ENCODE measurements at regions not wholly inside any gene's neighbourhood (a gene's known extent, or its start where the extent isn't known, plus 50 kb on each side); places are given as distances from the start of the nearest gene placed in this dataset.

DNA sequence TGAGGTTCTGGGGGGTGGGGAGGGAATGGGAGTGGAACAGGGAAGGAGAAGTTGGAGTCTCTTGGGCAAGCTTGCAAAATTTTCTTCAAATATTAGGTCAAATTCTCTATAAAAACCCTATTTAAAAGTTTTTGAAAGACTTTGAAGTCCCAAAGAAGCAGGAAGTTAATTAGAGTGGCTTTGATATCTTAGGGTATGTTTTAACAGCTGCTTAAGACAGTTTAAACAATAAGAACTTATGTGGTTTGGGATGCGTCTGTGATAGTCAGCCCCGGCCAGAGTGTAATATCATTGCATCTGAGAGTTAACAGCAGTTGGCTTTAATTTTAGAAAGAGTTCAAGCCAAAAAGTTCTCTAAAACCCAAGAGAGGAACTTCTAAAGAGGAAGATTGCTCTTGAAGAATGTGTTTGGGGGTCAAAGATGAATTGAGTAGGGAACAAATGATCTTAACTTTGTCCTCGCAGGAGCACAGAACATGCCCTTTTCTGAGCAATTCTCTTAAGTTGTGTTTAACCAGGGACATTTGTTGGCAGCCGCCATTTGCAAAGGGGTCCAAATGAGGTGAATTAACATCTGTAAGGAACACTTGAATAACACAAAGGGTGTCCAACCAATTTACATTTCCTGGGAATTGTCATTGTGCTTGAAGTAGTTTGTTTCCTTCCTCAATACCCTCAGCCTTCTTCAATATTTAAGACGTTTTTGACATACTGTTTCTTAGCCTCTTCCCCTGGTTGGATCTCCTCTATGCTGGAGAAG is 182.4 kb downstream of the PTEN start:
- no peak overlapping the region for H3K27ac ChIP-seq (replicated peaks; ENCODE audit: low read length)
- no peak overlapping the region for H3K4me2 ChIP-seq (ENCODE audit: insufficient read depth, low read length, poor library complexity, severe bottlenecking)
- no peak overlapping the region for H3K4me3 ChIP-seq (ENCODE audit: low read length in 2 of 2)
- H4K91ac ChIP-seq (ENCODE audit: low read depth, low read length, poor library complexity): no peak overlapping the region
- WGBS, 2 donors (ENCODE audit: extremely low coverage in 2 of 2, insufficient read length in 2 of 2, insufficient replicate concordance in 1 of 2): no CpG with 5 or more reads among the region's 5 CpGs
- H3K14ac ChIP-seq (ENCODE audit: low read length): no peak overlapping the region
- H3K27me3 ChIP-seq (ENCODE audit: control insufficient read depth in 3 of 3, insufficient read depth in 3 of 3, low read depth in 1 of 3, low read length in 3 of 3): no peaks in the 10 kb centered on the region
- H3K4ac ChIP-seq (ENCODE audit: low read length): no peak overlapping the region
- no peaks in the 10 kb centered on the region for H3K4me1 ChIP-seq (ENCODE audit: control insufficient read depth in 2 of 2, insufficient read depth in 1 of 2, low read depth in 1 of 2, low read length in 2 of 2)
- H3K79me1 ChIP-seq (ENCODE audit: low read depth, low read length): peaks cover 3% of the 10 kb centered on the region
- H3K9ac ChIP-seq (ENCODE audit: low read depth, low read length, poor library complexity): no peak overlapping the region
- H2BK12ac ChIP-seq (ENCODE audit: low read length): no peak overlapping the region
- no peak for DNase-seq (ENCODE audit: low spot score)
- no peaks in the 10 kb centered on the region for H3K36me3 ChIP-seq (replicated peaks in 1 of 2; ENCODE audit: control insufficient read depth in 2 of 2, insufficient read depth in 2 of 2, low read length in 2 of 2)
- no peak overlapping the region for H2BK5ac ChIP-seq (ENCODE audit: low read length)
- no peak overlapping the region for H3K18ac ChIP-seq (ENCODE audit: low read length)
- H2AFZ ChIP-seq (ENCODE audit: low read length): no peak overlapping the region
- no peak overlapping the region for H3K23ac ChIP-seq (ENCODE audit: low read depth, low read length, poor library complexity)
- H2BK15ac ChIP-seq (ENCODE audit: low read length): no peak overlapping the region
- H4K8ac ChIP-seq (ENCODE audit: low read depth, low read length): no peak overlapping the region
- H2AK5ac ChIP-seq (ENCODE audit: low read depth, low read length): no peak overlapping the region
- H3K9me3 ChIP-seq (replicated peaks in 1 of 2; ENCODE audit: control insufficient read depth in 2 of 2, insufficient read depth in 1 of 2, low read depth in 1 of 2, low read length in 2 of 2): no peaks in the 10 kb centered on the region
- H2BK120ac ChIP-seq (ENCODE audit: low read depth, low read length): no peak overlapping the region

DNA sequence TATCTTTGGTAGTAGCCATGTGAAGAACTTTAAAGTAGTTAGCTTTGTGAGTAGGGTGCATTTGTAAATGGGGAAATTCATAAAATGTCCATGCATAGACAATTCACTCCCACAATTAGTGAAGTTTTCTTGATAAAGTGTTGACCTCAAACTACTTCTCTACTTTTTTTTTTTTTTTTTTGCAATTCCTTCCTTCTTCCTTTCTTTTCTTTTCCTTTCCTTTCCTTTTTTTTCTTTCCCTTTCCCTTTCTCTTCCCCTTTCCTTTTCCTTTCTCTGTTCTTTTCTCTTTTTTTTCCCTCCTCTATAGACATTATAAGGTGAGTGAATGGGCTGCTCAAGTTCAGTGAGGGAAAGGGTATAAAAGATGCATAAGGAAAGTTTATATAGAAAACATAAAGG is 184.2 kb downstream of the PTEN start:
- Histone ChIP-seq H3K23ac (ENCODE audit: low read depth, low read length, poor library complexity) (no peak overlapping the region), H3K27ac (replicated peaks; ENCODE audit: low read length) (no peak overlapping the region), H3K4me1 (ENCODE audit: control insufficient read depth in 2 of 2, insufficient read depth in 1 of 2, low read depth in 1 of 2, low read length in 2 of 2) (no peaks in the 10 kb centered on the region), H3K9ac (ENCODE audit: low read depth, low read length, poor library complexity) (no peak overlapping the region), H3K18ac (ENCODE audit: low read length) (no peak overlapping the region), H3K79me1 (ENCODE audit: low read depth, low read length) (peaks cover 3% of the 10 kb centered on the region), H2BK12ac (ENCODE audit: low read length) (no peak overlapping the region), H2AK5ac (ENCODE audit: low read depth, low read length) (no peak overlapping the region), H3K36me3 (replicated peaks in 1 of 2; ENCODE audit: control insufficient read depth in 2 of 2, insufficient read depth in 2 of 2, low read length in 2 of 2) (no peaks in the 10 kb centered on the region), H3K4me3 (ENCODE audit: low read length in 2 of 2) (no peak overlapping the region), H2BK5ac (ENCODE audit: low read length) (no peak overlapping the region), H4K8ac (ENCODE audit: low read depth, low read length) (no peak overlapping the region), H2BK120ac (ENCODE audit: low read depth, low read length) (no peak overlapping the region), H4K91ac (ENCODE audit: low read depth, low read length, poor library complexity) (no peak overlapping the region), H2BK15ac (ENCODE audit: low read length) (no peak overlapping the region), H3K27me3 (ENCODE audit: control insufficient read depth in 3 of 3, insufficient read depth in 3 of 3, low read depth in 1 of 3, low read length in 3 of 3) (no peaks in the 10 kb centered on the region), H3K9me3 (replicated peaks in 1 of 2; ENCODE audit: control insufficient read depth in 2 of 2, insufficient read depth in 1 of 2, low read depth in 1 of 2, low read length in 2 of 2) (no peaks in the 10 kb centered on the region), H3K14ac (ENCODE audit: low read length) (no peak overlapping the region), H3K4me2 (ENCODE audit: insufficient read depth, low read length, poor library complexity, severe bottlenecking) (no peak overlapping the region), H2AFZ (ENCODE audit: low read length) (no peak overlapping the region), H3K4ac (ENCODE audit: low read length) (no peak overlapping the region)
- DNase-seq (ENCODE audit: low spot score): no peak

DNA sequence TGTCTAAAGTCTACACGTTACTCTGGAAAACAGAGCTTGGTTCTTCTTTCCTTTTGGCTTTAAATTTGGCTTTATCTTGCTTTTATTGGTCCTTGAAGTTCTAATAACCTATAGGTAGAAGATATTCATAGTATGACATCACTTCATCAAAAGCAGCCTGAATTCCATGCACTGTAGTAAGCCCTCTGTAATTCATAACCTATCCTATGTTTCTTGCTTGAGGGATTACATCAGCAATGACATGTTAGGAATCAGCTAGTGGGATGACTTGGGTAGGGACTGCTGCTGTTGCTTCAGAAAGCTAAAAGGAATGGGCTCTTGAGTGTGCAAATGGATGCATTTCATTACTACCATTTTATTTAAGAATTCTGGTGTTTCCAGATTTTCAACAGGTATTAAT is 184.9 kb downstream of the PTEN start:
- no peak overlapping the region for H3K27ac ChIP-seq (replicated peaks; ENCODE audit: low read length)
- no peak overlapping the region for H3K14ac ChIP-seq (ENCODE audit: low read length)
- H2BK12ac ChIP-seq (ENCODE audit: low read length): no peak overlapping the region
- H3K79me1 ChIP-seq (ENCODE audit: low read depth, low read length): peaks cover 3% of the 10 kb centered on the region
- no peaks in the 10 kb centered on the region for H3K4me1 ChIP-seq (ENCODE audit: control insufficient read depth in 2 of 2, insufficient read depth in 1 of 2, low read depth in 1 of 2, low read length in 2 of 2)
- no CpG with 5 or more reads among the region's 1 CpG for WGBS, 2 donors (ENCODE audit: extremely low coverage in 2 of 2, insufficient read length in 2 of 2, insufficient replicate concordance in 1 of 2)
- DNase-seq (ENCODE audit: low spot score): no peak
- no peak overlapping the region for H4K91ac ChIP-seq (ENCODE audit: low read depth, low read length, poor library complexity)
- no peak overlapping the region for H2AK5ac ChIP-seq (ENCODE audit: low read depth, low read length)
- H3K27me3 ChIP-seq (ENCODE audit: control insufficient read depth in 3 of 3, insufficient read depth in 3 of 3, low read depth in 1 of 3, low read length in 3 of 3): no peaks in the 10 kb centered on the region
- no peaks in the 10 kb centered on the region for H3K9me3 ChIP-seq (replicated peaks in 1 of 2; ENCODE audit: control insufficient read depth in 2 of 2, insufficient read depth in 1 of 2, low read depth in 1 of 2, low read length in 2 of 2)
- no peak overlapping the region for H2BK5ac ChIP-seq (ENCODE audit: low read length)
- no peak overlapping the region for H3K18ac ChIP-seq (ENCODE audit: low read length)
- no peak overlapping the region for H4K8ac ChIP-seq (ENCODE audit: low read depth, low read length)
- H3K4ac ChIP-seq (ENCODE audit: low read length): no peak overlapping the region
- no peak overlapping the region for H3K9ac ChIP-seq (ENCODE audit: low read depth, low read length, poor library complexity)
- H3K23ac ChIP-seq (ENCODE audit: low read depth, low read length, poor library complexity): no peak overlapping the region
- H3K4me3 ChIP-seq (ENCODE audit: low read length in 2 of 2): no peak overlapping the region
- no peaks in the 10 kb centered on the region for H3K36me3 ChIP-seq (replicated peaks in 1 of 2; ENCODE audit: control insufficient read depth in 2 of 2, insufficient read depth in 2 of 2, low read length in 2 of 2)
- no peak overlapping the region for H3K4me2 ChIP-seq (ENCODE audit: insufficient read depth, low read length, poor library complexity, severe bottlenecking)
- no peak overlapping the region for H2BK15ac ChIP-seq (ENCODE audit: low read length)
- no peak overlapping the region for H2AFZ ChIP-seq (ENCODE audit: low read length)
- H2BK120ac ChIP-seq (ENCODE audit: low read depth, low read length): no peak overlapping the region

DNA sequence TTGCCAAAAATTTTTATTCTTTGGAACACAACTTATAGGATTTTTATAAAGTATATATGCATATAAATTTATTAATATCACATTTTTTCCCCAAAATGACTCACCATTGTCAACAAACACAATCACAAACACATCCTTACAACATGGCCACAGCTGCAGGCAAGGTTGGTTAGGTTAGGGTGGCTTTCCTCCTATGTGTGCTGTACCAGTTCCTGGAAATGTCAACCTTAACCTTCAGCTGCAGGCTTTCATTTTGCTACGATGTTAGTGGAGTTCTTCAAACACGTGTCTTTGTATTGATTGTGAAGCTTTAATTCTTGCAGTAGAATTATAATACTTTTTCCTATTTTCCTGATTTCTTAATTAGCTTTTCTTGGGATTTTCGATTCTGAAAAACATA is 185.8 kb downstream of the PTEN start:
- Histone ChIP-seq H3K14ac (ENCODE audit: low read length) (no peak overlapping the region), H3K18ac (ENCODE audit: low read length) (no peak overlapping the region), H3K4me3 (ENCODE audit: low read length in 2 of 2) (no peak overlapping the region), H3K79me1 (ENCODE audit: low read depth, low read length) (peaks cover 3% of the 10 kb centered on the region), H2AK5ac (ENCODE audit: low read depth, low read length) (no peak overlapping the region), H3K4ac (ENCODE audit: low read length) (no peak overlapping the region), H2BK120ac (ENCODE audit: low read depth, low read length) (no peak overlapping the region), H3K9me3 (replicated peaks in 1 of 2; ENCODE audit: control insufficient read depth in 2 of 2, insufficient read depth in 1 of 2, low read depth in 1 of 2, low read length in 2 of 2) (no peaks in the 10 kb centered on the region), H3K9ac (ENCODE audit: low read depth, low read length, poor library complexity) (no peak overlapping the region), H3K4me2 (ENCODE audit: insufficient read depth, low read length, poor library complexity, severe bottlenecking) (no peak overlapping the region), H3K27ac (replicated peaks; ENCODE audit: low read length) (no peak overlapping the region), H2BK15ac (ENCODE audit: low read length) (no peak overlapping the region), H2BK5ac (ENCODE audit: low read length) (no peak overlapping the region), H2BK12ac (ENCODE audit: low read length) (no peak overlapping the region), H4K8ac (ENCODE audit: low read depth, low read length) (no peak overlapping the region), H3K36me3 (replicated peaks in 1 of 2; ENCODE audit: control insufficient read depth in 2 of 2, insufficient read depth in 2 of 2, low read length in 2 of 2) (no peaks in the 10 kb centered on the region), H3K4me1 (ENCODE audit: control insufficient read depth in 2 of 2, insufficient read depth in 1 of 2, low read depth in 1 of 2, low read length in 2 of 2) (no peaks in the 10 kb centered on the region), H3K23ac (ENCODE audit: low read depth, low read length, poor library complexity) (no peak overlapping the region), H2AFZ (ENCODE audit: low read length) (no peak overlapping the region), H4K91ac (ENCODE audit: low read depth, low read length, poor library complexity) (no peak overlapping the region), H3K27me3 (ENCODE audit: control insufficient read depth in 3 of 3, insufficient read depth in 3 of 3, low read depth in 1 of 3, low read length in 3 of 3) (no peaks in the 10 kb centered on the region)
- no CpG with 5 or more reads among the region's 3 CpGs for WGBS, 2 donors (ENCODE audit: extremely low coverage in 2 of 2, insufficient read length in 2 of 2, insufficient replicate concordance in 1 of 2)
- no peak for DNase-seq (ENCODE audit: low spot score)
